ENCODE measurements at regions not wholly inside any gene's neighbourhood (a gene's known extent, or its start where the extent isn't known, plus 50 kb on each side); places are given as distances from the start of the nearest gene placed in this dataset.
"Not testable (repeated sequence)": the region's sequence is repeated elsewhere in the genome, so short reads cannot be mapped to it uniquely, and the experiment has no call there.

GRCh38 chr7:4437916-4438315 lies 244.2 kb upstream of the FOXK1 start:
- DNase-seq (ENCODE audit: low read depth), result no peak

- no peak for DNase-seq (ENCODE audit: low read depth)
These were observed 243.3 kb upstream of the FOXK1 start for GRCh38 chr7:4438723-4439245.

- DNase-seq (ENCODE audit: low read depth), result no peak
These were observed 242.7 kb upstream of the FOXK1 start for GRCh38 chr7:4439444-4439843.

- no peak for DNase-seq (ENCODE audit: low read depth)
These were observed 238.0 kb upstream of the FOXK1 start for GRCh38 chr7:4444106-4444505.

DNA sequence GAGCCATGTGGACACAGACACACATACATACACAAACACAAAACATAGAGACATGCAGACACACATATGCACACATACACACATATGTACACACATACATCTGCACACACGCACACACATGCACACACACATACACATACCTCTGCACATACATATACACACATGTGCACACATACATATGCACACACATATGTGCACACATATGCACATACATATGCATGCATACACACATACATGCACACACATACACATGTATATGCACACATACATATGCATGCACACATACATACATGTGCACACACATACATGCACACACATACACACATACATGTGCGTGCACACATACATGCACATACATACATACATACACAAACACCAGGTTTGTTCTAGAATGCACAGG lies 236.3 kb upstream of the FOXK1 start:
- no peak for DNase-seq (ENCODE audit: low read depth)

GRCh38 chr7:4449263-4449662 lies 232.8 kb upstream of the FOXK1 start:
- DNase-seq (ENCODE audit: low read depth), result no peak

GRCh38 chr7:4450483-4450882 lies 231.6 kb upstream of the FOXK1 start:
- DNase-seq (ENCODE audit: low read depth), result no peak

DNA sequence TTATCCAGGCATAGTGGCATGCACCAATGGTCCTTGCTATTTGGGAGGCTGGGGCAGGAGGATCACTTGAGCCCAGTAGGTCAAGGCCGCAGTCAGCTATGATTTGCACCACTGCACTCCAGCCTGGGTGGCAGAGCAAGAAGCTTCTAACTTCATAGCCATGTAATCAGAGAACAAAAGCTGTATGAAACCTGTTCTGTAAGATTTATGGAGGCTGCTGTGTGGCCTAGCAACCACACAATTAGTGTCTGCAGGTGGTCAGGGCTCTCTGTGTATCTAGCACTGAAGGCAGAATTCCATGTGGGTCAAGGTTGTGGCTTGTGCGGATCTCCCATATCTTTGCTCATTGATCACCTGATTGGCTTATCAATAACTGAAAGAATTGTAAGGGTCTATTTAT lies 221.5 kb upstream of the FOXK1 start:
- no peak for DNase-seq (ENCODE audit: low read depth)

DNA sequence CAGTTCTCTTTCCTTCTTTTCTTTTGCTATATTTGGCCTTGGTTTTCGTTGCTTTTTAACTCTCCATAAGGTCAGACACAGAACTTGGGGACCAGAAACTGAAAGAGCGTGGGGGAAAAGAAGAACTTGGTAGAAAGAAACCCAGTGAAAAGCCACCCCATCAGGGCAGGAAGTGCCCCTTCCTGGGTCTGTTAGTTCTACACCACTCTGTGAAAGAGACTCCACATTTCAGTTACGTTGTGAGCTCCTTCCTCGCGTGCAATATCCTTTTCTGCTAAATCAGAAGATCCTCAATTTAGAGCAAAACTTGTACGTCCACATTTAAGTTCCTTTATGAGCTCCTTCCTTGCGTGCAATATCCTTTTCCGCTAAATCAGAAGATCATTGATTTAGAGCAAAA lies 220.6 kb upstream of the FOXK1 start:
- DNase-seq (ENCODE audit: low read depth), result no peak

DNA sequence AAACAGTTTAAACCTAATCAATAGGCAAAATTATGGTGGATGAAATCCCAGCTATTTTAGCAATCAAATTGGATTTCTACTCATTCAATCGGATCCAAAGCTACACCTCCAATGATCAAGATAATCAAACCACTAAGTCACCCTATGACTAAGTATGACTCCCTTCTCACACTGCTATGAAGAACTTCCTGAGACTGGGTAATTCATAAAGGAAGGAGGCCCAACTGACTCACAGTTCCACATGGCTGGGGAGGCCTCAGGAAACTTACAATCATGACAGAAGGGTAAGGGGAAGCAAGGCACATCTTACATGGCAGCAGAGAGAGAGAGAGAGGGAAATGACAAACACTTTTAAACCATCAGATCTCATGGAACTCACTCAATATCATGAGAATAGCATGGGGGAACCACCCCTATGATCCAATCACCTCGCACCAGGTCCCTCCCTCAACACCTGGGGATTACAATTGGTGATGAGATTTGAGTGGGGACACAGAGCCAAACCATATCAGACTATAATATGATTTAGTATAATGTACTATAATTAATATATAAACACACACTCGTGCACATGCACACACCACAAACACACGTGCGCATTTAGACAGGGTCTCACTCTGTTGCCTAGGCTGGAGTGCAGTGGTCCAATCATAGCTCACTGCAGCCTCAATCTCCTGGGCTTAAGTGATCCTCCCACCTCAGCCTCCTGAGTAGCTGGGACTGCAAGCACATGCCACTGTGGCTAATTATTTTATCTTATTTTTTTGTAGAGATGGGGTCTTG lies 213.6 kb upstream of the FOXK1 start:
- DNase-seq (ENCODE audit: low read depth), result peak; percentile 23

DNA sequence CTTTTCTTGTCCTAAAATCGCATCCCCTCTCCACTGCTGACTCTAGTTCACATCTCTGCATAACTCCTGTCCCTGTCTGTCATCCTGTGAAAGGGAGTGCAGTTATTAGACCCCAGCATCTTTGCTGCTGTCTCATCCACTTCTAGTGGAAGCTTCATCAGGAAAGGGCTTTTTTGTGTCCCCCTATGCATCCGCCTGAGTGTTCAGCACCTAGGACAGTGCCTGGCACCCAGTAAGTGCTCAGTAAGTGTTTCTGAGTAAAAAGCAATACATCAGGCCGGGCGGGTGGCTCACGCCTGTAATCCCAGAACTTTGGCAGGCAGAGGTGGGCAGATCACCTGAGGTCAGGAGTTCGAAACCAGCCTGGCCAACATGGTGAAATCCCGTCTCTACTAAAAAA lies 211.8 kb upstream of the FOXK1 start:
- DNase-seq (ENCODE audit: low read depth), result peak; percentile 28

- no peak for DNase-seq (ENCODE audit: low read depth)
These were observed 209.4 kb upstream of the FOXK1 start for GRCh38 chr7:4472728-4473127.

- DNase-seq (ENCODE audit: low read depth), result peak; percentile 79
These were observed 202.6 kb upstream of the FOXK1 start for GRCh38 chr7:4479367-4480039.

DNA sequence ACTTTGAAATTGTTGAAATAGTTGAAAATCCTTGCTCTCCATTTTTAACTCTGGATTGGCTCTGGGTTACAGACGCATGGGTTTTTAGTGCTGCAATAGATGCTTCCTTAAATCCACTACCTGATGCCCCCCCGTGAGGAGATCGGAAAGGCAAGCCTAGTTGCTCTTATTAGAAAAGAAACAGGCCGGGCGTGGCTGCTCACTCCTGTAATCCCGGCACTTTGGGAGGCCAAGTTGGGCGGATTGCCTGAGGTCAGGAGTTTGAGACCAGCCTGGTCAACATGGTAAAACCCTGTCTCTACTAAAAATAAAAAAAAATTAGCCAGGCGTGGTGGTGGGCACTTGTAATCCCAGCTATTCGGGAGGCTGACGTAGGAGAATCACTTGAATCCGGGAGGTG lies 202.0 kb upstream of the FOXK1 start:
- DNase-seq (ENCODE audit: low read depth), result not testable (repeated sequence)

DNA sequence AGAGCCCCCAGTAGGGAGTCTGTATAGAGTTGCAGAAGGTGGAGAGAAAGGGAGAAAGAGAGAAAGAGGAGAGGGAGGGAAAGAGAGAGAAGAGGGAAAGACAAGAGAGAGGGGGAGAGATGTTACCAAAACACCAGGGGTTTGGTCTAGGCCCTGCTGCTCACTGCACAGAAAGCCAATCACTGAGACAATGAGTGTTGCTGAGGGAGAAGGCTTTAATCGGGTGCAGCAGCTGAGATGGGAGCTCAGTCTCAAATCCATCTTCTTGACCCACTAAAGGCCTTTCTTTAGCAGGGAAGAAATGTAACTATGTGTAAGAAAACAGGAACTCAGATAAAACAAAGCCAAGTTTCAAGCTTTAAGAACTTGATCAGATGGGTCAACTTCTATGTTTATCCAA lies 198.2 kb upstream of the FOXK1 start:
- DNase-seq (ENCODE audit: low read depth), result no peak

GRCh38 chr7:4484545-4484944 lies 197.6 kb upstream of the FOXK1 start:
- no peak for DNase-seq (ENCODE audit: low read depth)

GRCh38 chr7:4486907-4487306 lies 195.2 kb upstream of the FOXK1 start:
- DNase-seq (ENCODE audit: low read depth), result no peak

- DNase-seq (ENCODE audit: low read depth), result not testable (repeated sequence)
These were observed 185.2 kb upstream of the FOXK1 start for GRCh38 chr7:4496911-4497310.

GRCh38 chr7:4500812-4501211 lies 181.3 kb upstream of the FOXK1 start:
- DNase-seq (ENCODE audit: low read depth), result no peak

DNA sequence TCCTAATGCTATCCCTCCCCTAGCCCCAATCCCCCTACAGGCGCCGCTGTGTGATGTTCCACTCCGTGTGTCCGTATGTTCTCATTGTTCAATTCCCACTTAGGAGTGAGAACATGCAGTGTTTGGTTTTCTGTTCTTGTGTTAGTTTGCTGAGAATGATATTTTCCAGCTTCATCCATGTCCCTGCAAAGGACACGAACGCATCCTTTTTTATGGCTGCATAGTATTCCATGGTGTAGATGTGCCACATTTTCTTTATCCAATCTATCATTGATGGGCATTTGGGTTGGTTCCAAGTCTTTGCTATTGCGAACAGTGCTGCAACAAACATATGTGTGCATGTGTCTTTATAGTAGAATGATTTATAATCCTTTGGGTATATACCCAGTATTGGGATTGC lies 174.2 kb upstream of the FOXK1 start:
- DNase-seq (ENCODE audit: low read depth), result not testable (repeated sequence)

GRCh38 chr7:4513450-4513849 lies 168.6 kb upstream of the FOXK1 start:
- no peak for DNase-seq (ENCODE audit: low read depth)

DNA sequence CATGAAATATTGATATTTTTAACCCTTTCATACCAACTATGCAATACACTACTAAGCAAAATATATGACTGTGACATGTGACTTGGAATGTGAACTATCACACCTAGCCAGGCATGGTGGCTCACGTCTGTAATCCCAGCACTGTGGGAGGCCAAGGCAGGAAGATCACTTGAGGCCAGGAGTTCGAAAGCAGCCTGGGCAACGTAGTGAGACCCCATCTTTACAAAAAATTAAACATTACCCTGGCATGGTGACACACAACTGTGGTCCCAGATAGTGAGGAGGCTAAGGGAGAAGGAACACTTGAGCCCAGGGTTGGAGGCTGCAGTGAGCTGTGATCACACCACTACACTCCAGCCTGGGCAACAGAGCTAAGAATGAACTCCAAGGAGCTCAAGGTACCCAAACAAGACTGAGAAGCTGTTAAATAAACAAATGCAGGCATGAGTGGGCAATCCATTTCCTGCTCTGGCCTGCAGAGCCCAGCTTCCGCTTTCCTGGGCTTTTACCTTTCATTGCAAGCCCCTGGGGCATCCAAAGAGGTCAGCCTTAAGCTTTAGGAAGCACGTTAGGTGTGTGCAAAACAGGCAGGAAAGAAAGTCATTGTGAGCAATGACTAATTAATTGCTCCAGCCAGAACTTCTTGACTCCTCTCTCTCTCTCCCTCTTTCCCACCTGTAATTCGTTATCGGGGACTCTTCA lies 162.1 kb upstream of the FOXK1 start:
- no peak for DNase-seq (ENCODE audit: low read depth)

GRCh38 chr7:4523219-4523618 lies 158.9 kb upstream of the FOXK1 start:
- no peak for DNase-seq (ENCODE audit: low read depth)

All from Daoy (cell line).